Stimulated activated CD4-positive, alpha-beta T cell treated with anti-CD3 and anti-CD28 coated beads, Interleukin-4, amount 100 ng/mL, for 1 hour (primary cell): ENCODE measurements at regions not wholly inside any gene's neighbourhood (a gene's known extent, or its start where the extent isn't known, plus 50 kb on each side); places are given as distances from the start of the nearest gene placed in this dataset.

ENCODE experiments used
- DNase-seq: peaks from one replicate; pipeline ENCODE4 v3.0.0-alpha.2; 2020

- no peak for DNase-seq
Measured at GRCh38 chr5:61653807-61654580, 321.9 kb downstream of the ZSWIM6 start.

DNA sequence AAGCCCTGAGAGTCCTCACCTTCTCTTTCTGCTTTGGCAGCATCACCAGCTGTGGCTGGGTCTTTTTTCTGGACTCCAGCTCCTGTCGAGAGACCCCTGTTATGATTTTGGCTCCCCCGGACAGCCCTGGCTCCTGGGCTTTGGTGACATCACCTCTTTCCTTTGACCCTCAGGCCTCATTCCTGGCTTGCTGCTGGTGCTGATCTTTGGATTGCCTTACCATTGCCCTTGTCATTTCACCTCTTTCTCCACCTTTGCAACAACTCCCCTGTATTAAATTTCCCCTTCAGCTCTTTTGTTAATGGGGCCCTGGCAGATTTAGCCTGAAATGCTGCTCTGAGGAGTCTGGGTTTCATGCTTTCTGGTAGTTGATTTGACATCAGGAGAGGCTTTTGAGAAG lies 322.8 kb downstream of the ZSWIM6 start:
- no peak for DNase-seq

GRCh38 chr5:61657010-61657409 lies 325.0 kb downstream of the ZSWIM6 start:
- no peak for DNase-seq

DNA sequence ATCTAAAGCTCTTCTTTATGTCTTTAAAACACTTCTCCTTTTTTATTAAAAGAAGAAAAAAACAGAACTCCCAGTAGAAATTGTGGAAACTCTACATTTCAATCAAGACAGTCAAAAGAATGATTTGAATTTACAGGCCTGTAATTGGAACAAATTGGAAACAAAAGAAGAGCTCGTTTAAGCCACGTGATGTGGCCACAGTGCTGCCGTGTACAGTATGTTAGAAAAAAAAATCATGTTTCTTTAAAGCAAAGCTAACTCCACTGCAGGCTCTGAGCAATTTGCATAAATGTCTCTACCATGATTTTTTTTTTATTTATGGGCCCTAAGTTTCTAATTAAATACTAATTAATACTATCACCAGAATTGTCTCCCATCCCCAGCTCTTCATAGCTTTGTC lies 325.6 kb downstream of the ZSWIM6 start:
- no peak for DNase-seq

GRCh38 chr5:61658592-61659008 lies 326.5 kb downstream of the ZSWIM6 start:
- DNase-seq: peak; percentile 87

GRCh38 chr5:61659221-61659696 lies 327.2 kb downstream of the ZSWIM6 start:
- DNase-seq: no peak

GRCh38 chr5:61662670-61663069 lies 330.6 kb downstream of the ZSWIM6 start:
- DNase-seq: no peak

DNA sequence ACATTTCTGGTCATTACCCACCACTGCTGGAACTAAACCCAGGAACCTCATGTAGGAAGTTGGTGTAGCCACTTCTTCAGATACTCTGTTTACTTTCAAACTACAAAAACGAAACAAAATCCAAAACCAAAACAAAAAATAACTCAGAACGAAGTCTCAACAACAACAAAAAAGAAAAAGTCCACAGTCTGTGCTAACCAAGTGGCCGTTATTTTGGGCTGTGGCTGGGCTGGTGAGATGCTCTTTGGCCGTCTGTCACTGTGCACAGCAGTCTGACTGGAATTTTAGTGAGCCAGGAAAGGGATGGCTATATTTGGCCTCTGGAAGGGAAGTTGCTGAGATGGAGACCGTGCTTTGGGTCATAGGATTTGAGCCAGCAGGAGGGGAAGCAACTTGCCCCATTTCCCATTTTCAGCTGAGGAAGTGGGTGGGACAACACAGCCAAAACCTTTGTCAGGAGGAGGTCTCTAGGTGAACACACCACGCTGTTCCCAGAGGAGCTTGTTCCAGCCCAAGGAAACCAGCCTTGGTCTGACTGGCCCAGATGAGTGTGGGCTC lies 334.1 kb downstream of the ZSWIM6 start:
- no peak for DNase-seq

DNA sequence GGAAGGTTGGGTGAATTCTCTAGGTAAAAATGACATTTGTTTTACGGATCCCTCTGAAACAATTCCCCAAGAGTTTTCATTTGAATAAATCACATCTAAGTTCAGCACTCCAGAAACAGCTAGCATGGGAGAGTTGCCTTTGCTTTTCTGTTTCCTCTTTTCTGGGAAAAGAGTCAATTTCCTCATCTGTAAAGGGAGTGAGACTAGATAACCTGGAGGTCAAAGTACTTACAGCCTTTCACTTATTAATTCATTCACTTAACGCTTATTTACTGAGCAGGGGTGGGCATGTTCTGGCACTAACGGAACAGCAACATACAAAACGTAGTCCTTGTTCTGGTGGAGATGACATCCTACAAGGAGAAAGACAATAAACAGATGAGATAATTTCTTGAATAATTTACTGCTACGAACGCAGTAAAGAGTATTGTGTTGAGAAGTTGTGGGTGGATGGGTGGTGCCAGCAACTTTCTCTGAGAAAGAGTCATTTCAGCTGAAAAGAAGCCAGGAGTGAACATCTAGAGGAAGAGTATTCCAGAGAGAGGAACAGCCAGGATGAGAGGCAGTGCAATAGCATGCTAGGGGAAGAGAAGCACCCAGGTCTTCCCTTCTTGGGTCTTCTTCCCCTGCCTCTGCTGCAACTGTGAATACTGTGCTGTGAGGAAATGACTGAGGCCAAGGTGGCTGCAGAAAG lies 335.6 kb downstream of the ZSWIM6 start:
- DNase-seq: no peak

DNA sequence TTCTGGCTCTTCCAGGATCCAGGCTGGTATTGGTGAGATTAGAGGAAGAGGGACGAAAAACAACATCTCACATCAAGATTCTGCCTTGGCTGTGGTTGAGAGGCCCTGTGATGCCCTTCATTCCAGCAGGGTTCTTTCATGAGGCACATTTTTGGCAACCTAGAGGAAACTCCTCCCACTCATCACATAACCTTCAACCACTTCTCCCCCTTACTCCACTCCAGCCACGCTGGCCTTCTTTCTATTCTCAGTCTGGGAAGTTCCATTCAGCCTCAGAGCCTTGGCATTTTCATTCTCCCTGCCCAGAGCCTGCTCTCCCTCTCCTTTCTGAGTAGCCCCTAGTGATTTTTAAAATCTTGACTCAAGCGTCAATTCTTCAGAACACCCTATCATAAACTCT lies 337.5 kb downstream of the ZSWIM6 start:
- no peak for DNase-seq

GRCh38 chr5:61670941-61671340 lies 338.9 kb downstream of the ZSWIM6 start:
- no peak for DNase-seq

GRCh38 chr5:61673007-61673735 lies 341.1 kb downstream of the ZSWIM6 start:
- no peak for DNase-seq

- DNase-seq: no peak
Measured at GRCh38 chr5:61674378-61674777, 342.3 kb downstream of the ZSWIM6 start.

DNA sequence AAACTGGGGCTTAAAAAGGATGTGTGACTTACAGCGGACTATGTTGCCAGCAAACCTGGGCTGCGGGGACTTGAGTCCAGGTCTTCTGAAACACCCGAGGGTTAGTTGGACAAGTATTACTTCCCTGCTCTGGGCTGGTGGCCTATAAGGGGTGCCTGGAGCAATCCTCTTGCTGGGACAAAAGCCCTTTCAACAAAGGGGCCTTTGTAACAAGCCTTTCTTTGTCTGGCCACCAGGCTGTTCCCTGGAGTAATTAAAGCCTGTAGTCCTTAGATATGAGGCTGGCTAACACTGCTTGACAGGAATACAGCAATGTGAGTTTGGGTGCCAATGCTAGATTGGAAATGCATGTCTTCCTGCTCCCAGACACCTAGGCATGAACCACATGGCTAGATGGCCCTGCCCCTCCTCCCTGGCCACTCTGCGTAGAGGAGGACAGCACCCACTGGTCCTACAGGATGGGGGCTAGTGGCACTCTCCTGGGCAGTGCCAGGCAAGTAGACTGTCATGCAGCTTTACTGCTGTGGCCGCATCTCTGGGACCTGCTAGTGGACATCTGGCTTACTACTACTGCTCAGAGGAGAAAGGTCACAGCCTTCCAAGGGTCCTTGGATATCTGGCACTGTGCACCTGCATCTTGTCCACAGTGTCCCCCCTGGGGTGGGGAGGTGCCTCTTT lies 343.1 kb downstream of the ZSWIM6 start:
- no peak for DNase-seq

- no peak for DNase-seq
Measured at GRCh38 chr5:61677220-61677619, 345.2 kb downstream of the ZSWIM6 start.

DNA sequence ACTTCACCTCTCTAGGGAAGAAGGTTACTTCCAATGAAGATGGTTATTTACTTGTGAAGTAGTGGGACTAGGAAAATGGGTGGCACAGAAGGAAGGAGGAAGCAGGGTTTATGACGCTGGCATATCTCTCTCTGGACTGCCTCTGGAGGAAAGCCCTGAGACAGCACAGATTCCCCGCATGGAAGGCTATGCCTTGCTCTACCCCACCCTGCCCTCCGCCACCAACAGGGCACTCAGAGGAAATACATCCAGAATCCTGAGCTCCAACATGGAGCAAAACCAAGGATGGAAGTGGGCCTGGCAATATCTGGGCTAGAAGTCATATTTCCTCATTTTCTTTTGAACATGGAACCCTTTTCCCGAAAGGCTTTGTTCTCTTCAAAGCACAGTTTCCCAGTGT lies 346.9 kb downstream of the ZSWIM6 start:
- DNase-seq: no peak

- DNase-seq: no peak
Measured at GRCh38 chr5:61679562-61679961, 347.5 kb downstream of the ZSWIM6 start.

DNA sequence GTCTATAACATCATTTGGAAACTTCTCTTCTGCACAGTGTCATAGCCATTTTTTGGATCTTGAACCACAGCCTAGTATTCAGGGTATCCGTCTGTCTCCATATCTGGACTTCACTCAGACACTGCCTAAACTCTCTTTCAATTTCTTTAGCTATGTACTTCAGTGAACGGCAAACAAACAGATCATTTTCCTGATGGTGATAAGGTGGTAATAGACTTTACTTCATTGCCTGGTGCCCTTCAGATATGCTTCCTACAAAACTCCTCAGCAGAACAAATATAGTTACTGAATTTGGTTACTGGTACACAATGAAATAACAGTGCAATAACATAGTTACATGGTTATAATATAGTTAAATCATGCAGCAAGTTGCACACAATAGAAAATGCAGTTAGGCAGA lies 348.2 kb downstream of the ZSWIM6 start:
- no peak for DNase-seq

- no peak for DNase-seq
Measured at GRCh38 chr5:61683148-61683547, 351.1 kb downstream of the ZSWIM6 start.

DNA sequence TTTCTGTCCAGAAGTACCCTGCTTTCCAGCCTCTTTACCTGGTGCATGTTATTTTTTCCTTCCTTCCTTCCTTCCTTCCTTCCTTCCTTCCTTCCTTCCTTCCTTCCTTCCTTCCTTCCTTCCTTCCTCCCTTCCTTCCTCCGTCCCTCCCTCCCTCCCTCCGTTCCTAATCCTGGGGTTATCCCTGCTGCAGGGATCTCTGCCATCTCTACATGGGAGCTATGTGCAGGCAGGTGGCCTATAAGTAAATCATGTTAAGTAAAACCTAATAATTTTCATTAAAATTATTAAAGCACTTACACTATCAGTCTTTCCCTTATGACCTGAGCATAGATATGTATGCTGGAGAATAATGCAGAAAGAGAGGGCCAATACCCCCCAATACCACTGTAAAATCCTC lies 351.9 kb downstream of the ZSWIM6 start:
- DNase-seq: no peak

- DNase-seq: no peak
Measured at GRCh38 chr5:61686491-61687257, 354.6 kb downstream of the ZSWIM6 start.

DNA sequence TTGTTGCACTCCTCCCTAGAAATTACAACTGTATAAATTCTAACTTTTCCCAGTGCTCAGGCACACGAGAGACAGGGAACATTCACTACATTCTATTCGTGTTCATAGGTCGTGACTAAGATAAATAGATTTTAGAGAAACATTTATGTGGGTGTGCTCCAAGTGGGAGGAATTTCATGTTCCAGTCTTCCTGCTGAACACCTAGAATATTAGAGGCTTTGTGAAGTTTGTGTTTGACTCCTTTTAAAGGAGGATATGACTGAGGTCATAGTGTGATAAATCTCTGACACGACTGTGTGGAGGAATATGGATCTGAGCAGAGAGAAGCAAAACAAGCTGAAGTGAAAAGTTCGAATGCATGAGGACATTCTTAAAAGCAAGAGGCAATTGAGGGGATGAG lies 355.3 kb downstream of the ZSWIM6 start:
- DNase-seq: no peak
